ENCODE measurements at regions not wholly inside any gene's neighbourhood (a gene's known extent, or its start where the extent isn't known, plus 50 kb on each side); places are given as distances from the start of the nearest gene placed in this dataset.
"Not testable (repeated sequence)": the region's sequence is repeated elsewhere in the genome, so short reads cannot be mapped to it uniquely, and the experiment has no call there.

DNA sequence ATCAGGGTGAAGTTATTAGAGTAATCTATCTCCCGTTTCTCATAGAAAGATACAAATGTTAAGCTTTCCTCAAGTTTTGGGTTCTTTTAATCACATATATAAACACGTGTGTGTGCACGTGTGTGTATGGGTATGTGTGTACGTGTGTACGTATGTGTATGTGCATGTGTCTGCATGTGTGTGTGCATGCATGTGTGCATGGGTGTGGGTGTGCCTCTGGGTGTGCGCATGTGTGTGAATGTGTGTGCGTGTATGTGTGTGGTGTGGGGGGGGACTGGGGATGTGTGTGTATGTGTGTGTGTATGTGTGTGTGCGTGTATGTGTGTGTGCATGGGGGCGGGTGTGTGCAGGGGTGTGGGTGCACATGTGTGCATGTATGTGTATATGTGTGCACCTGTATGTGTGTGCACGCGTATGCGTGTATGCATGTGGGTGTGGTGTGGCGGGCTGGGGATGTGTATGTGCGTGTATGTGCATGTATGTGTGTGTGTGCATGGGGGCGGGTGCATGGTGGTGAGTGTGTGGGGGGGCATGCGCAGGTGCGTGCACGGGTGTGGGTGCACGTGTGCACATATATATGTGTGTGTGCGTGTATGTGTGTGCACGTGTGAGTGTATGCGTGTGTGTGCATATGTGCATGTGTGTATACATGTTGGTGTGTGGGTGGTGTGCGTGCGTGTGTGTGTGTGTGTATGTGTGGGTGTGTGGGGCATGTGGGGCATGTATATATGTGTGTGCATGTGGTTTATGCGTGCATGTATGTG lies 304.0 kb downstream of the MBD2 start:
- DNase-seq (ENCODE audit: low read depth), result no peak

DNA sequence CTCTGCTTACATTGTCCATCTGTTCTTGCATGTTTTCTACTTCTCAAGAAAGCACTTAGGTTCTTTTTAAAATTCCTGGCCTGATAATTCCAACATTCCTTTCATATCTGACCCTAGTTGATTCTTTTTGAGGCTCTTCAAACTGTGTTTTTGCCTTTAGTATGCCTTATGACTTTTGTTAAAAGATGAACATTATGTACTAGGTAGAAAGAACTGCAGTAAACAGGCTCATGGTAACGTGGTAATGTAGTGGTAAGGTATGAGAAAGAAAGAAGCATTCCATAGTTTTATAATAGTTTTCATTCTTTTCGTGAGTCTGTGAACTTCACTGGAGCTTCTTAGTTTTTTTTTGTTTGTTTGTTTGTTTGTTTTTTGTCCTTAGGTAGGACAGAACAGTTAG lies 306.4 kb downstream of the MBD2 start:
- no peak for DNase-seq (ENCODE audit: low read depth)

DNA sequence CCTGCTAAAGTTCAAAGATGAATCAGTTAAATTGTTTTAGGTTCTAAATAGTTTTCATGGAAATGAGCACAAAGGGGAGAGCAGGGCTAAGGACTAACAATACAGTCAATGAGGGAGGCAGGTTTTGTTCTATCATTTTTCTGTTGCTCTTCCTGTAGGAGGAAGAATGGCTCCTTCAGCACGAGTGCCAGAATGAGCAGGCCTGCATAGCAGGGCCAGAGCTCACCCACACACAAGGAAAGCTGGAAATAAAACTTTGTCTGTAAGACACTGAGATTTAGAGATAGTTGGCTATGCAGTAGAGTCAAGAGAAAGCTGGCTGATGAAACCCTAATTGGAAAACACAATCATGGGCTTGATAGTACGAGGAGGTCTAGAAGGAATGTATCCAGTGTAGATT lies 313.3 kb downstream of the MBD2 start:
- no peak for DNase-seq (ENCODE audit: low read depth)

DNA sequence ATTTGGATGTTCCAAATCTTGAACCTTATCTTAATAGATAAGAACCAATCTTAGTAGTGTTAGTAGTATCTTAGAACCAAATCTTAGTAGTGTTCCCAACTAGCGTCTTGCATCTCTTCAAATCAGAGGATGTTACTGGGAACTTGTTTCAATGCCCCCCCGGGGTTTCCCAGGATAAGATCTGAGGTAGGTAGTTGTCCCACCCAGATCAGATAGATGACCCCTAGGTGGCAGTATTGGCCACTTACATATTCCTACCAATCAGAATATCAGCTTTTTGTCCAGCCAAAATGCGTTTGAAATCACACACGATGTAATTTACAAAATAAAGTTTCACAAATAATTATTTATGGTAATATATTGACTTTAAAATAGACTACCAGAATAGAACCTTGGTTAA lies 314.8 kb downstream of the MBD2 start:
- DNase-seq (ENCODE audit: low read depth), result peak; percentile 3

DNA sequence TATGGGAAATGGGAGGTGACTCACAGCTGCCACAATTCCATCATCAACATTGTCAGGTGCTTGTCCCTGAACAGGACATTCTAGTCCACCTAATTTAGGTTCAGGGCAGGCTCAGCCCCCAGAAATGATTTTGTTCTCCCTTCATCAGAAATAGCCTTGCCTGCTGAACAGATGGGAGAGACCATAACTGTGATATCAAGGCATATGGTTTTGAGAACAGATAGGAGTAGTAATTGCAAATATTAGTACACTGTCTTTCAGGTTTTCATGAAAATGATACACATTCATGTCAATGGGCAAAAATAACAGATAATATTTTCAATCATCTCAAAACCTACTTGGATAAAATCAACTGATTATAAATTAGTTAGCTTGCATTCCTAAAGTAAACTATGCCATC lies 316.5 kb downstream of the MBD2 start:
- DNase-seq (ENCODE audit: low read depth), result no peak

DNA sequence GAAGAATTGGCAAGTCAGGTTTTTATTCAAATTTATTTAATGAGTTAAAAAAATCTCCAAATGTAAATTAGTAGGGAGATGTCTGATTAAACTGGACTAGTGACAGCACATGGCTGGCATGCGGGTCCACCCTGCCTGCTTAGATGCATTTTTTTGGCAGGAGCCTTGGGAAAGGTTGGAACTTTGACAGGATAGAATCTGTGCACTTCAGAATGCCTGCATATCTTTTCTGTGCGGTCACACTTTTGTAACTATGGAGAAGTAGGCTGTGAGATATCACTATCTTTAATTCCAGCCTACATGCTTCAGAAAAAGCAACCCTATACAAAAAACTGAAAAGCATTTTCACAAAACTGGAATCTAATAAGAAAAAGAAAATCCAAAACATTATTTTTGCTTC lies 317.8 kb downstream of the MBD2 start:
- no peak for DNase-seq (ENCODE audit: low read depth)

DNA sequence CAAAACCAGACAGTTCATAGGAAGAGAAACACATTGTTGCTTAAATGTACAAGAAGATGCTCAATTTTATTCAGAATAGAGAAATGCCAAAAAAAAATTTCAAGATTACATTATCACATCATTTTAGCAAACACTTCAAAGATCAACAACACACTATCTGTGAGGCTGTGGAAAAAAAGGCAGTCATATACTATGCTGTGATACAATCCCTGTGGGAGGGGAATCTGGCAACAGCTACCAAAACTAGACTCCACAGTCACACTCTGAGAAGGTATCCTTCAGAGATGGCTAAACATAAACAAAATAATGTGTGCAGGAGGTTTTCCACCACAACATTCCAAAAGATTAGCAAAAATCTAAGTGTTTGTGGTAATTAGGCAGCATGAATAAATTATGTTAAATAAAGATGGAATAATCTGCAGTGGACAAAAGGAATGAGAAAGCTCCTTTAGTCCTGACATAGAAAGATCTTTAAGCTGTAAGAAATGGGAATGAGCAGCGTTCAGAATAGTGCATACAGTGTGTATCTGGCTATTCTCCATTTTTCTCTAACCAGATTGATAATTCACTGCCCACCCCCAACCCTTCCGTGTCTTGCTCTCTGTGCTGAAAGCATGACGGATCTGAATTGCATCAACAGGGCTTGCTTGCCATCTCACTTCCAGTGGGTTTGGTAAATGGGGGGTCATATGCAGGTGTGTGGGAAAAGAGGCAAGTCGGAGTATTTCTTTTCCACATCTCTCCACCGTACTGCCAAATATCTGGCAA lies 329.6 kb downstream of the MBD2 start:
- no peak for DNase-seq (ENCODE audit: low read depth)

DNA sequence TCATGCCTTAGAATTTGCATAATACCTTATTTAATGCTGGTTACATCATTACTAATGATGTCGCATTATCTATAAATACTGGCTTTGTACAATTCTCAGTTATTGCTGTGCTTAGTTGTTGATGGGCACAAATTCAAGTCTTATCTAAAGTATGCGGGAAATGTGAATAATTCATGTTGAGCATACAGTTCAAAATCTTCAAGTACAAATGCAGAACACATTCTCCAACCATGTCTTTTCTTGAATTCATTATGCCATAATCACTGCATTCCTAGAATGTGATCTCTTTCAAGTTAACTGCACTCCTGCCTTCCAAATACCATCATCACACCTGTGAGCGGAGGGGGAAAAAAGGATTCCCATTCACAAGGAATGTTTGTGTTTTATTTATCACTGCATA lies 337.0 kb downstream of the MBD2 start:
- peak; percentile 0 for DNase-seq (ENCODE audit: low read depth)

DNA sequence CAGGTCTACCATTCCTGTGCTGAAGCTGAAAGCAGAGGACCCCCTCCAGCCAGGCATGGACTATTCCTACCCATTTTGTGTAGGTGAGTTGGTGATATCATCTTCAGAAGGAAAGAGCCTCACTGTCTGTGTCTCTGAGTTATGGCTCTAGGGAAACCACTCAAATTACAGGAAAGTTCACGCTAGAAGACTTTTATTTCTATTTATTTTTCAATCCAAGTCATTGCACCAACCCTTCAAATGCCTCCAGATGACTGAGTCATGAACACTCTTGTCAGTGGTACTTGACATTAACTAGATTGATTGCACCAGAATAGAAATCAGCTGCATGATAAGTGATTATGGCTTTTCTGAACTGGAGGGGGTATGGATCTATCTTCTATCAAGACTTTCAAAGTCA lies 338.4 kb downstream of the MBD2 start:
- DNase-seq (ENCODE audit: low read depth), result no peak

DNA sequence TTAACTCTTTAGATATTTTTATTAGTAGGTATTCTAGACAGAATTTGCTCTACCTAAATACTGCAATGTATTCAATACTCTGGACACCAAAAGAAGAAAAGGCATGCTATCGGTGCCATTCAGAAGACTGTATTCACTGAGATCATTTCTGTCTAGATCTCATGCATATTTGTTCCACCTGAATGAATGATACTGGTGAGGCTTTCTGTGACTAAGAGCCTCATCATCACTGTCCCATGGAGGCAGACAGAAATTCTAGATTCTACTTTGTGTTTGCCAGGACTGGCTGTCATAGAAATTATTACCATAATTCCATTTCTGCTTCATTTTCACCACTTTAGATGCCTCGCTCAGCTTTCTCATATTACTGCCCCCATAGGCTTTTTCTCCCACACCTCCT lies 340.7 kb downstream of the MBD2 start:
- no peak for DNase-seq (ENCODE audit: low read depth)

DNA sequence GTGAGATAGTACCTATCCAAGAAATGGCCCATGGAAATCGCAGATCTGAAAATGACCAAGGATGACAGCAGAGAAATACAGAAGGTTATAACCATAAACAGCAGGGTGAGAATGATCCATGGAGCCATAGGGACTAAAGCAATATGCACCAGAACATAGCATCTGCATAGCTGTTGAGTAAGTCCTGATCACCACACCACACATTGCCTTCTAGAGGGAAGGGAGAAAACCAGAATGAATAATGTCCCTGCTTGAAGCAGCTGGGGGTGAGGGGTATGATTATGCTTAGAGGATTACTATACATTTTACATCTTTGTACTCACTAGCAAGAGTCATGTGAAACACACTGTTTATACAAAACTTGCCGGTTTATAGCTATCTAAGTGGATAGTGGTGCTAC lies 350.4 kb downstream of the MBD2 start:
- no peak for DNase-seq (ENCODE audit: low read depth)

DNA sequence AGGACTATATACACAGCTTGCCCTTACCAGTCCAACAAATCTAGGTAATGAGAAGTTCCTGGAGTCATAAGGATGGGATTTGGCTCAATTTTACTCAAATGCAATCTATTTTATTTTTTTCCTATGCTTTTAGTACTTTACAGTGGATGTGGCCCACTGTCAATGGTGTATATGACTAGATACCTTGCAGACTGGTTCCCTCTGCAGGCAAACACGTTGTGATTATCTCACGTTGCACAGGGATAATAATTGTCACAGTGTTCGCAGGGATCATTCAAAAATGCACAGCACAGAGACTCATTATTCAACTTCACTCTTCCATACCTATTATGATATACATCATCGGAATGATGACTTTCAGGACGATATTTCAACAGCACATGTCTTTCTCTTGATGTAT lies 359.7 kb downstream of the MBD2 start:
- DNase-seq (ENCODE audit: low read depth), result no peak

DNA sequence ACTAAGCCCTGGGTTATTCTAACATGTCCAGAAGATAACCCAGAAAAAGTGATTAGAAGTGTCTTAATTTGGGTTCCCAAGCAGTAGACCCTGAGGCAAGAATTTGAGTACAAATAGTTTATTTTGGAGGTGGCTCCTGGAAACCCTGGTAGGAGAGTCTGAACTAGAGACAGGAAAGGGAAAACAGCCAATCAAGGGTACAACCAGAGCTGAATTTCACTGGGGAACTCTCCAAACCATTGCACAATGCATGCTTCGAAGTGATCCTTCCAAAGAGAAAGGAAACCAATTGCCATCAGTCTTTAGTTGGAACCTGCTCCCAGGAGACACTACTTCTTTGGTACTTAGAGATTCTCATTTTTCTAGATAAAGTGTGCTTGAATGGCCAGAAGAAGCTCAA lies 361.5 kb downstream of the MBD2 start:
- no peak for DNase-seq (ENCODE audit: low read depth)

DNA sequence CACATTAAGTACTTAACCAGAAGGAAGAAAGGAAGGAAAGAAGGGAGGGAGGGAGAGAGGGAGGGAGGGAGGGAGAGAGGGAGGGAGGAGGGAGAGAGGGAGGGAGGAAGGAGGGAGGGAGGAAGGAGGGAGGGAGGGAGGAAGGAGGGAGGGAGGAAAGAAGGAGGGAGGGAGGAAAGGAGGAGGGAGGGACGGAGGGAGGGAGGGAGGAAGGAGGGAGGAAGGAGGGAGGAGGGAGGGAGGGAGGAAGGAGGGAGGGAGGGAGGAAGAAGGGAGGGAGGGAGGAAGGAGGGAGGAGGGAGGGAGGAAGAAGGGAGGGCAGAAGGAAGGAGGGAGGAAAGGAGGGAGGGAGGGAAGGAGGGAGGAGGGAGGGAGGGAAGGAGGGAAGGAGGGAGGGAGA lies 363.3 kb downstream of the MBD2 start:
- DNase-seq (ENCODE audit: low read depth), result no peak

DNA sequence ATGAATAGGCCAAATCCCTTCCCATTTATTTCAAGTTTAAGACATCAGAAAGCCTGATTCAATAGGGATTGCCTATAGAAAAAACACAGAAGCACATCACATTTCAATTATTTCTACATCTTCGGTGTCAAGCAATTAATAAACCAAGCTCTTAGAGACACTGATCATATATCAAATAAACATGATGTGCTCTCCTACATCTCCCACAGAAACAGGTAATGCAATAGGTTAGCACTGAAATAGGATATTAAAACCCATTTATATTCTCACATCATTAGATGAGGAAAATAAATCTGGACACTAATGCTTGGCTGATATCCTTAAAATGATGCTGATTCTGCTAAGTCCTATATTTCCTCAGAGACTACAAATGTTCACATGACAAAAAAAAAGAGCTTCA lies 364.7 kb downstream of the MBD2 start:
- DNase-seq (ENCODE audit: low read depth), result no peak

DNA sequence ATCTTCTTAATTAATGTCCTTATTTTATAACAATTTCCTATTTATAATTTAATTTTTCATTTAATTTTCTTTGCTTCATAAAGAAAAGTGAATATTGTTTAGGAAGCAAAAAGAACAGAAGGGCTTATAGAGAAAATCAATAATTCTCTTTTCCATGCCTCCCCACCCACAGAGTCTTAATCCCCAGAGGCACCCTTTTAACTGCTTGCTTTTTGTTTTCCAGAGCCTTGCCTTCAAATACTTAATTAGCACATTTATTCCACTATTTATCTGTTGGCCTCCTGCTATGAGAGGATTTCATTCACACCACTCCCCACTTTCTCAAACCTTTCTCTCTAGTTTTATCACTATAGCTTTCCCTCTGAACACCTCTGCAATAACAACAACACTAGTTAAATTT lies 373.6 kb downstream of the MBD2 start:
- DNase-seq (ENCODE audit: low read depth), result no peak

DNA sequence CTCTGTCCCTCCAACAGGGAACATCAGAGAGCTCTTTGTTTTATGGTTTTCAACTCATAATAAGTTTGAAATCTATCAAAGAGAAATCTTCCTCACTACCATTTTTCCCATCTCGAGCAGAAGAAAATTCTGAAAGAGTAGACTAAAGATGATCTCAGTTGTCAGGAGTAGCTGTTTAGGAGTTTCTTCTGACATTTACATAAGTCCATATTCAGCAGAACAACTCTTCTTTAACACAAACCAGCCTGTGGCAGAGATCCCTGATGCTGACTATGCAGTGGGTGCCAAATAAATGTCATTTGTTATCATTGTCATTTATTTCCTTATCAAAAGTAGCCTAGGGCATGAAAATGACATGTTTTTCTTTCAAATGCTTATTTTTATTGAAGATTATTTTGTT lies 380.7 kb downstream of the MBD2 start:
- DNase-seq (ENCODE audit: low read depth), result no peak

DNA sequence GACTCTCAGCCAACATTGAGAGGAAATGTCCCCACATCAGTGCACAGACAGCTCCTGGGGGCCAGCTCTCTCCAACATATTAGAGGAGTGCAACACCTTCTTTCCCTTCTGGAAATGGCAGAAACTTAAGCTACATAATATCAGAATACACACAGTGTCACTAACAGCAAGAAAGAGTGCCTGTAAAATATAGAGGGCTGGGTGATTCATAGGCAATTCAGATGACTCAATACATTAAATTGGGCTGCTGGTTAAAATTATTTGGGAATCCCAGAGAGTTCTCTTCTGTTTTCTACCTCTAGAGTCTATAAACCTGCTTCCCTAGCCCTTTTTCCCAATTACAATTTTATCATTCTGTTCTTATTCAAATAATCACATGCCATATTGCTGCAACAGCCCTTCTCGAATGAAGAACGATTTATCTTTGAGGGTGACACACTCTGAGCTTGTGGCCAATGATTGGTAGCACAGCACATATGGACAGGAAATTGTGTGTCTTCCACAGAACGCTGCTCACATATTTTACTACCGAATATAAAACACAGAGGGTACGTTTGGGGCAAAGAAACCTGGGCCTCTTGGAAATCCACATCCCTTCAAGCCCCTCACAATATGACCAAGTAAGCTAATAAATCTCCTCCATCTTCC lies 381.2 kb downstream of the MBD2 start:
- DNase-seq (ENCODE audit: low read depth), result no peak

DNA sequence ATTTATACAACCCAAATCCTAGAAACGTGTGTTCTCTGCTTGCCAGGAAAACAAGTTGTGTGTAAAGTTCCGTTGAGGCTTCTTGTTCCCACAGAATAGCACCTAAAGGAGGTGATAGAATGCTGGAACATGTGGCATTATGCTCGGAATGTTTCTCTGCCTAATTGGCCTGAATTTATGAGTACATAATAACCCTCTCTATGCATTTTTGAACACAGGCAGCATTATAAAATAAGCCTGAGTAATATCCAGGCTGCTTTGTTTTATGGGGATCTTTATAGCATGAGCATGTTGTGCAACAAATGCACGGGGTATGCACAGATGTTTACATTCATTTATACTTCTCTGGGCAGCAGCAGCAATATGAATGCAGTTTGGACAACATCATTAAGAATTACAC lies 385.7 kb downstream of the MBD2 start:
- no peak for DNase-seq (ENCODE audit: low read depth)

DNA sequence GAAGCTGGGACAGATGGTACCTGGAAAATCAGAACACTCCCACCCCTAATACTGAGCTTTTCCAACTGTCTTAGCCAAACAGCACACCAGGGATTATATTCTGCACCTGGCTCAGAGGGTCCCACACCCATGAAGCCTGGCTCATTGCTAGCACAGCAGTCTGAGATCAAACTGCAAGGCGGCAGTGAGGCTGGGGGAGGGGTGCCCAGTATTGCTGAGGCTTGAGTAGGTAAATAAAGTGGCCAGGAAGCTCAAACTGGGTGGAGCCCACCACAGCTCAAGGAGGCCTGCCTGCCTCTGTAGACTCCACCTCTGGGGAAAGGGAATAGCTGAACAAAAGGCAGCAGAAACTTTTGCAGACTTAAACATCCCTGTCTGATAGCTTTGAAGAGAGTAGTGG lies 403.3 kb downstream of the MBD2 start:
- DNase-seq (ENCODE audit: low read depth), result not testable (repeated sequence)

DNA sequence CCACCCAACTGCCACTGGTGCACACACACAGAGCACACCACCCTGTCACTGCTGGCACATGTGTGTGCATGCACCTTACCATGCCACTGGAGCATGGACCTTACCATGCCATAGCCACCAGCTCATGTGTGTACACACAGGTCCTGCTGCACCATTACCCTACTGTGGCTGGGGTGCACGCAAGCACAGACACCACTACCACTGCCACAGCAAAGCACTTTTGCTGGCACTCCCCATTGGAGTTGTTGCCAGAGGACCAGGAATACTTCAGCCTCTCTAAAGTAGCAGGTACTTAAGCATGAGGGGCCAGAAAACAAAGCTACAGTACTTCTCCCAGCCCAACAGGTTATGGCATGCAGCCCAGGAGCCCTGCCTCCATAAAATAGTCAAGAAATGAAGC lies 404.8 kb downstream of the MBD2 start:
- no peak for DNase-seq (ENCODE audit: low read depth)

DNA sequence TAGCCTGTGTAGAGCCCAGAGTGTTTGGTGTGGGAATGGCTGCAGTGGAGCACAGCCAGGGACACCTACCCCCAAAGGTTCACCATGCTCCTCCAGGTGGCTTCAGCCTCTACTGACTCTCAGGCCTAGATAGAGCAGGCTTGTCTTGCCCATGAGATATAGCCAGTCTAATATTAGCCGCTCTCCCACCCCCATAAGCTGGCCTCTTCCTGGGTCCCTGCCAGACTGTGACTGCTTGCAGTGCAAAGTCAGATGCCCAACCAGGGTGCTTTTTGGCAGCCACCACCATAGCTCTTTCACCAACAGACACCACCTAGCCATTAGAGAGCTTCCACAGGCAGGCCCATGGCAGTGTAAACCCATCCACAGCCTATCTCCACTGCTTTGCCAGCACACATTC lies 405.3 kb downstream of the MBD2 start:
- no peak for DNase-seq (ENCODE audit: low read depth)

Data from amniotic epithelial cell (primary cell).